Thoracic aorta (tissue), 2 donors: ENCODE measurements at regions not wholly inside any gene's neighbourhood (a gene's known extent, or its start where the extent isn't known, plus 50 kb on each side); places are given as distances from the start of the nearest gene placed in this dataset.

Source experiments
- ATAC-seq: fragments of 150-250 bp; one replicate; pipeline ENCODE4 v1.8.0; 2017; ENCODE audit warnings: low read depth; ENCODE audit not compliant: insufficient number of reproducible peaks, low FRiP score
- DNase-seq: peaks from one replicate; pipeline ENCODE4 v3.0.0-alpha.2; 2020; ENCODE audit warnings: low spot score
- H3K27ac ChIP-seq, 2 donors: fragments of 200-600 bp; sonication (generic); 1 replicate in 1 of 2; 2 replicates in 1 of 2; pipeline ENCODE4 v1.5.1; 2016; ENCODE audit warnings: mild to moderate bottlenecking in 2 of 2, moderate library complexity in 2 of 2
- H3K27me3 ChIP-seq: fragments of 200-600 bp; sonication (generic); replicated peaks from 2 replicates; pipeline ENCODE4 v1.6.0; 2016; ENCODE audit warnings: mild to moderate bottlenecking; ENCODE audit not compliant: insufficient read depth
- H3K36me3 ChIP-seq: fragments of 200-600 bp; sonication (generic); one replicate; pipeline ENCODE4 v1.5.1; 2016
- H3K4me1 ChIP-seq, 2 donors: fragments of 200-600 bp; sonication (generic); 1 replicate in 1 of 2; 2 replicates in 1 of 2; pipeline versions ENCODE4 v1.5.1 to v1.6.0; 2016; ENCODE audit warnings: low read depth in 2 of 2, mild to moderate bottlenecking in 1 of 2; ENCODE audit not compliant: control insufficient read depth in 1 of 2
- H3K4me3 ChIP-seq: fragments of 200-600 bp; sonication (generic); 2 replicates; pipeline ENCODE4 v1.5.1; 2016; ENCODE audit warnings: mild to moderate bottlenecking
- H3K9me3 ChIP-seq: fragments of 200-600 bp; sonication (generic); 2 replicates; pipeline ENCODE4 v1.5.1; 2016
- TF ChIP-seq, protein P1 (sequence below): fragments of 200-600 bp; sonication (generic); IDR thresholded peaks from one replicate; pipeline ENCODE4 v1.5.1; 2019; ENCODE audit warnings: antibody characterized with exemption

DNA sequence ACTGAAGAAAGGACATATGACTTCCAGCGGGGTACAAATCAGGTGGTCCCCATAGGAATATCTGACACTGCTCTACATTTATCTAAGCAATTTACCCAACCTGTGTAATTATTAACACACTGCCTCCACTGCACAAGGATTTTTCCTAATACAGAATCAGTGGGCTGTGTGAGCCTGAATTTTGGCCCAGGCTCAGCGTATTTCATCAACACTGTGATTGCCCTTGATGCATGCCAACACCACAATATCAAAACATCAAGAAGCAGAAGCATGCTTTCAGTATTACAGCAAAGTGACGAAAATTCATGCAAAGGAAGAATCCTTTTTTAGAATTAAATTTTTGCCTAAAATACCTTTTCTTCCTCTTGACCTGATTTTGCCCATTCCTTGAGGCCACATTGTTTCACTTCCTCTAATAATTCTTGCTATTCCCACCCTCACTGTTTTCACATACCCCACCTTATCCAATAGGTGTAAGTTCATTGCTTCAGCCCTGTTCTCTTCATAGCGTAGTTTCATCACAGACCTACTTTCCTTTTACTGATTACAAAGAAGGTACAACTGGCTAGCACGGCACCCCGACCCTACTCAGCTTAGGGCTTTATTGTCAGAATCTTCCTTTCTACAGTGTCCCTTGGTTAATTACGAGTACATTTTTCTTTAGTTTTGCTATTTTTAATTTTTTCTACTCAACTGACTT is 83.7 kb upstream of the PTCHD4 start:
- DNase-seq (no peak), ATAC-seq (no peak)
- H3K36me3 ChIP-seq, result no peaks in the 10 kb centered on the region

DNA sequence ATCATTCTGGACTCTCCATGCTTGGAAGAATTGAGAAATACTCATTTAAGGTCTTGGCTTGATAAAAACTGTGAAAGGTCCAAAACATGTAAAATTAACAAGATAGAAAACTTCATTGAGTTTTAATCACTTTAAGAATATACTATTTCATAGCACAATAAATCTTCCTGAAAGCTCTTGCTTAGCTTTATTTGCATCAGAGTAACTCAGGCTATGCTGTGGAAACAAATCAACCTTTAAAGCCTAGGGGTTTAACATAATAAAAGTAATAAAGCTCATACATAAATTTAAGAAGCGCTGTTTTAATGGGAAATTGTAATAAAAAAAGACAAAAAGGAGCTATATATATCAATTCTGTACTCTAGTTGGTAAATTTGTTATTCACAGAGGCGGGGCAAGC is 77.2 kb upstream of the PTCHD4 start:
- Histone ChIP-seq H3K27me3 (no peaks in the 10 kb centered on the region), H3K4me3 (no peak overlapping the region), H3K36me3 (no peaks in the 10 kb centered on the region), H3K9me3 (no peaks in the 10 kb centered on the region), H3K4me1 (no peaks in the 10 kb centered on the region), H3K27ac (no peak overlapping the region)
- TF ChIP-seq, protein P1, sequence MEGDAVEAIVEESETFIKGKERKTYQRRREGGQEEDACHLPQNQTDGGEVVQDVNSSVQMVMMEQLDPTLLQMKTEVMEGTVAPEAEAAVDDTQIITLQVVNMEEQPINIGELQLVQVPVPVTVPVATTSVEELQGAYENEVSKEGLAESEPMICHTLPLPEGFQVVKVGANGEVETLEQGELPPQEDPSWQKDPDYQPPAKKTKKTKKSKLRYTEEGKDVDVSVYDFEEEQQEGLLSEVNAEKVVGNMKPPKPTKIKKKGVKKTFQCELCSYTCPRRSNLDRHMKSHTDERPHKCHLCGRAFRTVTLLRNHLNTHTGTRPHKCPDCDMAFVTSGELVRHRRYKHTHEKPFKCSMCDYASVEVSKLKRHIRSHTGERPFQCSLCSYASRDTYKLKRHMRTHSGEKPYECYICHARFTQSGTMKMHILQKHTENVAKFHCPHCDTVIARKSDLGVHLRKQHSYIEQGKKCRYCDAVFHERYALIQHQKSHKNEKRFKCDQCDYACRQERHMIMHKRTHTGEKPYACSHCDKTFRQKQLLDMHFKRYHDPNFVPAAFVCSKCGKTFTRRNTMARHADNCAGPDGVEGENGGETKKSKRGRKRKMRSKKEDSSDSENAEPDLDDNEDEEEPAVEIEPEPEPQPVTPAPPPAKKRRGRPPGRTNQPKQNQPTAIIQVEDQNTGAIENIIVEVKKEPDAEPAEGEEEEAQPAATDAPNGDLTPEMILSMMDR, result no peak
- ATAC-seq (no peak), DNase-seq (no peak)

More for the DNA sequence above, 83.7 kb upstream of the PTCHD4 start:
- Histone ChIP-seq H3K27ac (no peak overlapping the region), H3K4me3 (no peak overlapping the region), H3K27me3 (no peaks in the 10 kb centered on the region), H3K9me3 (no peaks in the 10 kb centered on the region), H3K4me1 (no peaks in the 10 kb centered on the region)
- TF ChIP-seq, protein P1, result no peak

DNA sequence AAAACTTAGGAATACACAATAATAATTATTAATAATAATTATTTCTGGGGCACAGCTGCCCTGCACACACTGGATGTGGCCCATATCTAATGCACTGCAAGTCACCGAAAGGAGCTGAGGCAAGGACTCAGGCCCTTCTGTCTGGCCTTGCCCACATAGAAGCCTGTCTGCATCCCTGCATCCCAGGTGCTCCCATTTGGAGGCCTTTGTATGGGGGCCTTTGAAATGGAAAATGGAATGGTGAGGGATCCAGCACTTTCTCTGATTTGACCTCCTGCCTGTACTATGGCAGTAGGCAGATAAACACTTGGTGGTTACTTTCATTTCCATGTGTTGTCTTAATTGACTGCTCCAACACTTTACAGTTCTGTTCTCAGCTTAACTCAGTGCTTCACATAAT is 75.7 kb upstream of the PTCHD4 start:
- no peaks in the 10 kb centered on the region for H3K9me3 ChIP-seq
- no peaks in the 10 kb centered on the region for H3K36me3 ChIP-seq
- ATAC-seq (no peak), DNase-seq (no peak)
- TF ChIP-seq, protein P1, result no peak
- H3K4me3 ChIP-seq, result no peak overlapping the region
- H3K27me3 ChIP-seq, result no peaks in the 10 kb centered on the region
- H3K4me1 ChIP-seq, result no peaks in the 10 kb centered on the region
- H3K27ac ChIP-seq, result no peak overlapping the region

DNA sequence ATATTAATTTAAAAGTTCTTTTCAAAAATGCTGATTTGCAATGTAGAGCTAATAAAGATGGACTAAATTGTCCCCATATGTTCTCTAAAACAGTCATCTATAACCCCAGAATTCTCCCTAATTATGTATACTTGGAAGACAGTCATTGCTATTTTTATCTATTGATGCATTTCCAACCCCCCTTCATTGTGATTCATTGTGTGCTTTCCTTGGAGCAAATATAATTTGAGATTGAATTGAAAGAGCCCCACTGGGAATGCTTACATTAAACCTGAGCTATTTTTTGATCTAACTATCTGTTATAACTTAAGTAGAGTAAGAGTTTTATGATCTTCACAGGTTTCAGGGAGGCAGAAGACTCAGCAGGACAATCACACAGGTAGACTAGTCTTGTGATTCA is 73.7 kb upstream of the PTCHD4 start:
- no peaks in the 10 kb centered on the region for H3K9me3 ChIP-seq
- no peak for DNase-seq
- no peak overlapping the region for H3K4me3 ChIP-seq
- ATAC-seq, result no peak
- no peak overlapping the region for H3K27ac ChIP-seq
- no peaks in the 10 kb centered on the region for H3K4me1 ChIP-seq
- TF ChIP-seq, protein P1, result no peak
- H3K27me3 ChIP-seq, result no peaks in the 10 kb centered on the region
- H3K36me3 ChIP-seq, result no peaks in the 10 kb centered on the region

DNA sequence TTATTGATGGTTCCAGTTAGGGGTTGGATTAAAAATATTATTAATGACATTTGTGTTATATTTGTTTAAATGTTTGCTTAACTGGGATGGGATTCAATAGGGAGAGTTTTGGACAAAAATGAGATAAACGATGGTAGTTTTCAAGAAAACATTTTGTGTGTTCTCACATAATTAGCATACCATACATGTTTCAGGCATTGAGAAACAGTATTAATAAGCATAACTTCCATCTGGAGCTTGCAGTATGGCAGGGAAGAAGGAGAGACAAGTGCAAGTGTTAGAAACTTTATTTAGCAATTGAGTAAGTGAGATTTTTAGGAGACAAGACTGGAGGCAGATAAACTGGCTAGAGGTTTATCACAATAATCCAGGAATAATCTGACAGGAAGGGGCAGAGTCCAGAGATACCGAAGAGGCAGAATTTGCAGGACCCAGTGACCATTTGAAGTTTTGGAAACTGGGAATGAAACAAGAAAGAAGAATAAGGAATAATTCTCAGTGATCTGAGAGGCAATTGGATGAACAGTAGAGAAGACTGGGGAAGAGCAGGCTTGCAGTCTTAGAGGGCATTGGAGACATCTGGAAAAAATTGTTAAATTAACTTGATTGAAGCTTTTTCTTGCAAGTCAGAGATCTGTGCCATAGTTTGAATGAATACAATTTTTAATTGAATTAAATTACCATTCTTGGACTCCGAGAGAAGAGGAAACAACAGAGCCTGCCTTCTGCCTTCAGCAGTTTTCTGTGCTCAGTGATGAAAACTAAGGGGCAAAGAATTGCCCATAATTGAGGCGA is 73.0 kb upstream of the PTCHD4 start:
- Histone ChIP-seq H3K4me3 (no peak overlapping the region), H3K27me3 (no peaks in the 10 kb centered on the region), H3K4me1 (no peaks in the 10 kb centered on the region), H3K9me3 (no peaks in the 10 kb centered on the region), H3K36me3 (no peaks in the 10 kb centered on the region), H3K27ac (no peak overlapping the region)
- TF ChIP-seq, protein P1, result no peak
- ATAC-seq, result no peak
- no peak for DNase-seq
